ENCODE measurements at regions not wholly inside any gene's neighbourhood (a gene's known extent, or its start where the extent isn't known, plus 50 kb on each side); places are given as distances from the start of the nearest gene placed in this dataset.

GRCh38 chr4:114034189-114034588, 54.7 kb upstream of the ARSJ start:
- Histone ChIP-seq H3K27me3 (ENCODE audit: control insufficient read depth in 3 of 3, insufficient read depth in 3 of 3, low read length in 2 of 3) (no peaks in the 10 kb centered on the region), H3K27ac (ENCODE audit: low read depth in 1 of 2, low read length in 1 of 2) (no peak overlapping the region), H3K4me3 (no peak overlapping the region), H3K9ac (ENCODE audit: insufficient read depth in 1 of 2, low read length in 2 of 2) (no peak overlapping the region), H3K9me3 (ENCODE audit: control insufficient read depth in 4 of 4, insufficient read depth in 3 of 4, low read length in 3 of 4) (no peaks in the 10 kb centered on the region), H3K36me3 (ENCODE audit: control insufficient read depth in 4 of 4, insufficient read depth in 4 of 4, low read length in 4 of 4) (no peaks in the 10 kb centered on the region), H3K4me1 (ENCODE audit: control insufficient read depth in 5 of 5, insufficient read depth in 5 of 5, low read length in 5 of 5) (peaks cover 0 to 3% (median 0%) of the 10 kb centered on the region in 5 donors)
- no peak for TF ChIP-seq CTCF (IDR thresholded peaks at IDR 0.05; ENCODE audit: control extremely low read depth, extremely low read depth)
- DNase-seq = no peak
- no peak for ATAC-seq (ENCODE audit: insufficient read depth, low FRiP score)

- ATAC-seq (ENCODE audit: insufficient read depth, low FRiP score) (no peak), DNase-seq (no peak)
These were observed 57.0 kb upstream of the ARSJ start for GRCh38 chr4:114036426-114036825.

GRCh38 chr4:114036864-114037263, 57.4 kb upstream of the ARSJ start:
- Histone ChIP-seq H3K9me3 (ENCODE audit: control insufficient read depth in 4 of 4, insufficient read depth in 3 of 4, low read length in 3 of 4) (no peaks in the 10 kb centered on the region), H3K27me3 (ENCODE audit: control insufficient read depth in 3 of 3, insufficient read depth in 3 of 3, low read length in 2 of 3) (no peaks in the 10 kb centered on the region), H3K4me3 (no peak overlapping the region), H3K36me3 (ENCODE audit: control insufficient read depth in 4 of 4, insufficient read depth in 4 of 4, low read length in 4 of 4) (no peaks in the 10 kb centered on the region), H3K4me1 (ENCODE audit: control insufficient read depth in 5 of 5, insufficient read depth in 5 of 5, low read length in 5 of 5) (peaks cover 0 to 15% (median 3%) of the 10 kb centered on the region in 5 donors), H3K27ac (ENCODE audit: low read depth in 1 of 2, low read length in 1 of 2) (no peak overlapping the region), H3K9ac (ENCODE audit: insufficient read depth in 1 of 2, low read length in 2 of 2) (no peak overlapping the region)
- ATAC-seq (ENCODE audit: insufficient read depth, low FRiP score) (no peak), DNase-seq (no peak)
- 82 to 90% methylated on average over 5 of the region's 5 CpGs for WGBS, 2 donors
- TF ChIP-seq CTCF (IDR thresholded peaks at IDR 0.05; ENCODE audit: control extremely low read depth, extremely low read depth) = no peak

More at GRCh38 chr4:114036426-114036825, 57.0 kb upstream of the ARSJ start:
- H3K27me3 ChIP-seq (ENCODE audit: control insufficient read depth in 3 of 3, insufficient read depth in 3 of 3, low read length in 2 of 3) = no peaks in the 10 kb centered on the region
- no peaks in the 10 kb centered on the region for H3K9me3 ChIP-seq (ENCODE audit: control insufficient read depth in 4 of 4, insufficient read depth in 3 of 4, low read length in 3 of 4)
- H3K4me3 ChIP-seq = no peak overlapping the region
- 77 to 83% methylated on average over 4 of the region's 4 CpGs for WGBS, 2 donors
- no peak overlapping the region for H3K27ac ChIP-seq (ENCODE audit: low read depth in 1 of 2, low read length in 1 of 2)
- no peaks in the 10 kb centered on the region for H3K36me3 ChIP-seq (ENCODE audit: control insufficient read depth in 4 of 4, insufficient read depth in 4 of 4, low read length in 4 of 4)
- H3K4me1 ChIP-seq (ENCODE audit: control insufficient read depth in 5 of 5, insufficient read depth in 5 of 5, low read length in 5 of 5) = peaks cover 0 to 15% (median 3%) of the 10 kb centered on the region in 5 donors
- TF ChIP-seq CTCF (IDR thresholded peaks at IDR 0.05; ENCODE audit: control extremely low read depth, extremely low read depth) = no peak
- no peak overlapping the region for H3K9ac ChIP-seq (ENCODE audit: insufficient read depth in 1 of 2, low read length in 2 of 2)

GRCh38 chr4:114037988-114038387, 58.5 kb upstream of the ARSJ start:
- Histone ChIP-seq H3K4me3 (no peak overlapping the region), H3K9me3 (ENCODE audit: control insufficient read depth in 4 of 4, insufficient read depth in 3 of 4, low read length in 3 of 4) (no peaks in the 10 kb centered on the region), H3K9ac (ENCODE audit: insufficient read depth in 1 of 2, low read length in 2 of 2) (no peak overlapping the region), H3K4me1 (ENCODE audit: control insufficient read depth in 5 of 5, insufficient read depth in 5 of 5, low read length in 5 of 5) (peaks cover 0 to 15% (median 3%) of the 10 kb centered on the region in 5 donors), H3K27ac (ENCODE audit: low read depth in 1 of 2, low read length in 1 of 2) (no peak overlapping the region), H3K27me3 (ENCODE audit: control insufficient read depth in 3 of 3, insufficient read depth in 3 of 3, low read length in 2 of 3) (no peaks in the 10 kb centered on the region), H3K36me3 (ENCODE audit: control insufficient read depth in 4 of 4, insufficient read depth in 4 of 4, low read length in 4 of 4) (no peaks in the 10 kb centered on the region)
- WGBS, 2 donors = 92 to 99% methylated on average over 1 of the region's 1 CpG
- ATAC-seq (ENCODE audit: insufficient read depth, low FRiP score) (no peak), DNase-seq (no peak)
- no peak for TF ChIP-seq CTCF (IDR thresholded peaks at IDR 0.05; ENCODE audit: control extremely low read depth, extremely low read depth)

Data from lung (tissue), 11 donors.